Erythroblast (primary cell): ENCODE measurements at regions not wholly inside any gene's neighbourhood (a gene's known extent, or its start where the extent isn't known, plus 50 kb on each side); places are given as distances from the start of the nearest gene placed in this dataset.

Source experiments
- GATA1 ChIP-seq: IDR thresholded peaks from 2 replicates; pipeline ENCODE4 v1.6.1; 2011; ENCODE audit warnings: low read depth, mild to moderate bottlenecking, control low read depth, low read length, moderate library complexity
- POLR2A ChIP-seq: IDR thresholded peaks from 2 replicates; pipeline ENCODE4 v1.6.1; 2011; ENCODE audit warnings: mild to moderate bottlenecking, low read length

- TF ChIP-seq POLR2A = no peak
- no peak for TF ChIP-seq GATA1
These were observed 87.5 kb upstream of the CDH9 start for GRCh38 chr5:27125856-27126255.
